Hematopoietic multipotent progenitor cell treated with erythropoietin and hydrocortisone succinate and interleukin-3 and kit ligand, for 4 days (in vitro differentiated cells): ENCODE measurements at regions not wholly inside any gene's neighbourhood (a gene's known extent, or its start where the extent isn't known, plus 50 kb on each side); places are given as distances from the start of the nearest gene placed in this dataset.

Experiments used
- DNase-seq: peaks from one replicate; pipeline ENCODE4 v3.0.0-alpha.2; 2015

DNA sequence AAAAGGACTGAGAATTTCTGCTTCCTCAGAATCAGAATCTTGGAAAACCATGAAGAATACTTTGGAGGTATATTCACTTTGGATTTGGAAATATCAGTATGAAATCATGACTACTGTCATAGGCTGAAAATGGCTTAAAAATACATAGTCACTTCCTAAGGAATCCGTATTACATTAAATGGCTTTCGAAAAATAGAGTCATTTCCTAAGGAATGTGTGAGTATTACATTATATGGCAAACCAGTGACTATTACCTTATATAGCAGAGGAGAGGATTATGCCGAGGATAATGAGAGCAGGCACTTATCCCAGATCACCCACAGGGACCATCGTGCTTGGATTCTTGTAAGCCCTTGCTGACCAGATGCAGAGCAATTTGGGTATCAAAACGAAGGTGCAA lies 1471.8 kb downstream of the EFNB2 start:
- no peak for DNase-seq

DNA sequence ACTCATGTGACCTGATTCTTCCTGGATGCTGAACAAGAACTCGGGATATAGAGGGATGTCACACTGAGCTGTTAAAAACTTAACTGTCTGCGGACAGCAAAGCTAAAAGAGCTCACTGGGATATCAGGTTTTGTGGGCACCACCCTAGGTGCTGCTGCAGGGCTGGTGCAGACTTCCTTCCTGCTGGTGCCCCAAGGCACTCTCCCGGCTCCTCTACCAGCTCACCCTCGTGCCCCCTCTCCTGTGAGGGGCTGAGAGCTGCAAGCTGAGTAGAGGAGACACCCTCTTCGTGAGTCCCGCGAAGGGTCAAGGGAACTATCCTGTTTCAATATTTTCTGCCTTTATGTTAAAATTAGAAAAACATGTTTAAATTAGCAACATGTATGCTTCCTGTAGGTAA lies 1475.7 kb downstream of the EFNB2 start:
- DNase-seq: no peak

- DNase-seq: no peak
These were observed 1476.9 kb downstream of the EFNB2 start for GRCh38 chr13:105058517-105058916.

GRCh38 chr13:105052711-105053110 lies 1482.8 kb downstream of the EFNB2 start:
- DNase-seq: no peak

DNA sequence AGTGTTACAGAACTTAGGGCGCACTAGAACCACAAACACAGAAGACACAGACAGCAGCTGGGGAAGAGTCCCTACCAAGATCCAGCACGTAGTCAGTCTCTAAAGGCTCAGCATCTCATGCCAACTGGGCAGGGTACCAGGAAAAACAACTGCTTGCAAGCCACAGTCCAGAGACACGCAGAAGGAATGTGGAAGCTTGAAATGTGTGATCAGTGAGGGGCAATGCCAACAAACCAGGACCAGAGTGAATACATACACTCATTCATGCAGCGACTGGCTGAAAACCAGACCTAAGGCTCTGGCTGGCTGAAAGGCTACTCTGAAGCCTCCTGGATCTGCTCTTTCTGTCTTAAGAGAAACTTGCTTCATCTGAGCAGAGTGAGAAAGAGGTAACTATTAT lies 1484.8 kb downstream of the EFNB2 start:
- no peak for DNase-seq

DNA sequence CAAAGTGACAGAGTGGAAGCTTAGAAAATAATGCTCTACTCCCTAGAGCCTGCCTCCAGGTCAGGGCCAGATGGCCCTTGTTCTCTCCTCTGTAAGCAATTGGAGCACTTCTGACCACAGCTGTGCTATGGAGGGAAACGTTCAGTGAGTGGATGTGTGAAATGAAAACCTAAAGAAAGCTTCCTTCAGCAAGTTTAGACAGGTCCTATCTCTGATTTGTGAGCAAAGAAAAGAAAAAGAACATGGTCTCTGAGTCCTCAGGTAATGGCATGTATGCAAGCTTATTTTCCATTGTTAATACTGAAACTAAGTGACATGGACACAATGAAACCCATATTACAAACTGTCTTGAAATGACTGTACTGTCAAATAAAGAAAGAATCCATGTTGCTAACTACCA lies 1486.8 kb downstream of the EFNB2 start:
- no peak for DNase-seq

GRCh38 chr13:105047676-105048295 lies 1487.7 kb downstream of the EFNB2 start:
- no peak for DNase-seq

DNA sequence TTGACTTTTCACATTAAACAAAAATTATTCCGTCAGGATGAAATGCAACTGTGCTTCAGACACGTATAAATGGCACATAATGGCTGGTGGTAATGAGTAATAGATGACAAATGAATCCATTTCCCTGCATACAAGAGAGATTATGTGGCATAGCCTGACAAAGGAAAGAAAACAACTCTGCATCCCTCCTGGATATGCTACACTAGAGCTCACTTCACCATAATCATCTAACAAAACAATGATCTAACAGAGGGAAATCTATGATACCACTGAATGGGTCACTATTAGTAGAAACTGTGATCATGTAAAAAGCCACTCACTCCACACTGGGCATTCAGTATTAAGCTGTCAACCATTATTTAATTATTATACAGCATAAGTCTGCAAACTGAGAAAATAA lies 1498.4 kb downstream of the EFNB2 start:
- DNase-seq: no peak

- DNase-seq: no peak
These were observed 1500.4 kb downstream of the EFNB2 start for GRCh38 chr13:105035092-105035491.

- no peak for DNase-seq
These were observed 1501.5 kb downstream of the EFNB2 start for GRCh38 chr13:105033999-105034398.

GRCh38 chr13:105031306-105031705 lies 1504.2 kb downstream of the EFNB2 start:
- no peak for DNase-seq

DNA sequence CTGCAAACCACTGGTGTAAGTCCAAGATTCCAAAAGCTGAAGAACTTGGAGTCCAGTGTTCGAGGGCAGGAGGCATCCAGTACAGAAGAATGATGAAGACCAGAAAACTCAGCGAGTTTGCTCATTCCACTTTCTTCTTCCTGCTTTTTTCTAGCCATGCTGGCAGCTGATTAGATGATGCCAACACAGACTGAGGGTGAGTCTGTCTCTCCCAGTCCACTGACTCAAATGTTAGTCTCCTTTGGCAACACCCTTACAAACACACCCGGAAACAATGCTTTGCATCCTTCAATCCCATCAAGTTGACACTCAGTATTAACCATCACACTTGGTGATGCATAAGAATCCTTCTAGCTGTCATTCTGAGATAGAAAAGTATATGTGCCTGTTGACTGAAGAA lies 1504.6 kb downstream of the EFNB2 start:
- DNase-seq: no peak

DNA sequence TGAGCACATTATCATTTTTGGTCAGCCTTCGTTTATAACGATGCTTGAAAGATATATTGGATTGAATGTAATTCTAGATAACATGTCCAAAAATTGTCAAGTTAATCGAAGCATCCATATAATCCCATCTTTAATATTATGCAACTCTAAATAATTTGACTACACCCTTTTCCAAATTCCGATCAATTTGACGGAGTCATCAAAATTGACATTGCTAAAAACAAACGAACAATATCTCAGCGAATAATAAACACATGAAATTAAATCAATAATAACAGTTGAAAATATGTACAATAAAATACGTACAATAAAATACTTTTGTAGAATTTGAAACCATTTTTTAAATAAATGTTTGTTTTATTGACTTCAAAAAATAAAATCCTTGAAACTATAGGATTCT lies 1516.4 kb downstream of the EFNB2 start:
- DNase-seq: no peak

DNA sequence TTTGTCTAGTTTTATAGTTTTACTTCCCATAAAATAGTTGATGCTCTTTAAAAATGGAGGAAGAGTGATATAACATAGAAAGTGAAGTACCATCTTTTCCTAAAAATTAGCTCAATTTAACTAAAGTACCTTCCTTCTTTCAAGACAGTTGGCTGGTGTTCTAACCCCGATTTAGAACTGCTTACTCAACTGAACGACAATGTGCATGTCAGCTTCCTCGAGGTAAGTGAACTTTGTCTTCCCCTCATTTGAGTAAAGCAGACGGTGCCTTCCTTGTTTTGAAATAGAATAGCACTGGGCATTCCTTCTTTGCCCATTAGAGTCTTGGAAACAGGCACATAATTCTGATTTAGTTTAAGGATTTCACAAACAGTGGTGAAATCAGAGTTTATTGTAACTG lies 1519.2 kb downstream of the EFNB2 start:
- DNase-seq: no peak

DNA sequence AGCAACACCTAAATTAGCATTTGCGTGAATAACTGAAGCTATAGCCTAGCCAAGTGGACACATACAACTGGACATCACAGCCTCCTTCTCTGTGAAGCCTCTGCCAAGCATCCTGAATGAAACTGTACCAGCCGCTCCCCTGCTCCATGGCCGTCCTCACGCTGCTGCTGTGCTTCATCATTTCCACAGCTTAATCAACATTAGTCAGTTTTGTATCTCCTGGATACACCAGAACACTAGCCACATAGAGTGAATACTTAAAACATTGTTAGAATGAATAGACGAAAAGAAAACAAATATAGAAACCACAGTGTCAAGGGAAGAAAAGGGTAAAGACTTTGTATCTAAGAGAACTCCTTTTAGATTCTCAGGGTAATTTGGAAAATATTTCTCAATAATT lies 1526.9 kb downstream of the EFNB2 start:
- no peak for DNase-seq

GRCh38 chr13:105007166-105007808 lies 1528.2 kb downstream of the EFNB2 start:
- DNase-seq: peak; percentile 7

GRCh38 chr13:104996022-104996421 lies 1539.4 kb downstream of the EFNB2 start:
- no peak for DNase-seq

DNA sequence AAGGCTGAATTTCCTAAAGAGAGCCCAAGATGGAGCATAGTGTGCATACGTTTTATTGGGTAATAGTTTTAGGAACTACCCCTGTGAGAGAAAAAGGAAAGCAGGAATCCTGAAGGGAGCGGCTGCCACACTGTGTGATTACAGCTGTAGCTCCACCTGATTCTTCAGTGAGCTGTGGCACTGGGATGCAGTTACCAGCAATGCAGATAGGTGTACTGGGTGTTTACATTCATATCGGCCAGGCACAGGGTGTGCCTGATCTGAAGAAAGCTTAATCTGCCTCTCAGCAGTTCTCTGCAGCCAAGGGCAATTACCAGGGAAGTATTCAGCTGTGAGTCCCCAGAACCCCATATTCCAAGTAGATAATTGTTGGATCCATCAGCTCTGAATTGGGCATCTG lies 1541.8 kb downstream of the EFNB2 start:
- DNase-seq: no peak

DNA sequence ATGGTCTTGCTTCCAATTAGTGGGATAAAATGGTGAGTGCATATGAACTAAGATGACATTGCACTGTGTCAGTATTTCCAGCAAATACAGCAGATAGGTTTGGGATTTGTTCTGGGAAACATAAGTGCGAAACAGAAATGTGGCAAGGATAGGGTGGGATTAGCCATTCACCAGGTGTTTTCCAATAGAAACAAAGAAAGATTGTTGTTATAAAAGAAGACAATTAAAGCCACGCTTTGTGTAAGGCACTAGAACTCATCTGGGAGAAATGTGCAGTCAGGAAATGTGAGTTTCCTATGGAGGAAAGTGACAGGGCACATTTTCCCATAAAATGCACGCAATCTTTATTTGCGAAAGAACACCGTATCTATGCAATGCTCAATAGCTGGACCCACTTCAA lies 1547.8 kb downstream of the EFNB2 start:
- DNase-seq: no peak

GRCh38 chr13:104984296-104984818 lies 1551.1 kb downstream of the EFNB2 start:
- DNase-seq: peak; percentile 85

GRCh38 chr13:104983601-104984000 lies 1551.9 kb downstream of the EFNB2 start:
- no peak for DNase-seq

DNA sequence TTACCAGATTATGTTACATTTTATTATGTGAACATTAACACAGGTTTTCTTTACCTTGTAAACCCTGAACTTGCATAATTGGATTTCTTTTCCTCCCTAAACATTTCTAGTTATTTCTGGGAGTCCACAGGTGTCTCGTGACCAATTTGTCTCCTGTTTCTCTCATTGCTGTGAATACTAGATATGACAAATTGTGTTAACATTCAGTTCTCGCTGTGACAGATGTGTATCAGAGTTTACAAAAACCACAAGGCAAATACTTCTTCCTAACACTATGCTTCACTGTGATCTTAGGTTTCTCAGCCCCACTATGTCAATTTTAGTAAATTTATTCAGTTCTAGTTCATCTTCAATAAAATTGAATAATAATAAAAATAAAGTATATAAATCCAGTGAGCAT lies 1554.9 kb downstream of the EFNB2 start:
- peak; percentile 41 for DNase-seq

DNA sequence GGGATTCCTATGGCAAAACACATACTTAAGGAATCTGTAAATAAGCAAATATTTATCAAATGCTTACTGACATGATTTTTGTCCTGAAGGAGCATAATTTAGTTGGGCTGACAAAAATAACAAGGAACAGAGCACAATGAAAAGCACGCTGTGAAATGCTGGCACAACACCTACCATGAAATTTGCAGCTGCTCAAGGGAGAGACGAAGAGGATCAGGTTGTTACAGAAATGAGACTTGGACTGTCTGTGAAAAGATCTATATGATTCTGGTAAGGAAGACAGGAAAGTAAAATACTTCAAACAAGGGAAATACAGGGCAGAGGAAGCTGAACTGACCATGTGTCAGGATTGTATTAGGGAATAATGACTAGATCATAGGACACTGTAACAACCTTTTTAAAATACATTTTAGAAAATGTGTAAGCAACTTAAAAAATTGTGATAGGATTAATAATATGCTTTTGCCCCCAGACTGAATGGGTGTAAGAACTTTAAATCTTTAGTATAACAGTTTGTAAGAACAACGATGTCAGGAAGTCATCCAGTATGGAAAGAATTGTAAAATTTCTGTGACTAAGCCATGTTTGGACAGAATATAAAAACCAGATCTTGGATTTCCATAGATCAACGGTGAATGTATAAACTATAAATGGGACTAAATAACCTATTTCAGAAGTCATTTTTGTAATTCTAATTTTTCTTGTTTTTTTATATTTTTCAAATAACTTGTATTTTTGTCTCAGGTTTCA lies 1556.0 kb downstream of the EFNB2 start:
- DNase-seq: no peak

DNA sequence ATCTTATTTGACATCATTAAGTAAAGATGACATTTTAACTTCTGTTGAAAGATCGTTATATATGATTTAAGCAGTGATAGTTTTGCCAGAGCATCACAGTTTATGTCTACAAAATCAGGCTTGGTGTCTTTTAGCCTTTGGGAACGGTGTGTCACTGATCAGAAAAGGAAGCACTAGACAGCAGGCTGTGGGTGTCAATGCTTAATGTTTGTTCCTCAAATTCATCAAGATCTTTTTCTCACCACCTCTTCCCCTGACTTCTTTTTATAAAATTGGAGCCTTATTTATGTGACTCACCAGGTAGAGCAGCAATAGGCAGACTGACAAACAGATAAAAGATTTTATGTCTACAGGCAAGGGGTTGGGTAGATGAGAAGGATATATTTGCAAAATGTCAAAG lies 1558.5 kb downstream of the EFNB2 start:
- peak; percentile 24 for DNase-seq
